ENCODE measurements at regions not wholly inside any gene's neighbourhood (a gene's known extent, or its start where the extent isn't known, plus 50 kb on each side); places are given as distances from the start of the nearest gene placed in this dataset.

DNA sequence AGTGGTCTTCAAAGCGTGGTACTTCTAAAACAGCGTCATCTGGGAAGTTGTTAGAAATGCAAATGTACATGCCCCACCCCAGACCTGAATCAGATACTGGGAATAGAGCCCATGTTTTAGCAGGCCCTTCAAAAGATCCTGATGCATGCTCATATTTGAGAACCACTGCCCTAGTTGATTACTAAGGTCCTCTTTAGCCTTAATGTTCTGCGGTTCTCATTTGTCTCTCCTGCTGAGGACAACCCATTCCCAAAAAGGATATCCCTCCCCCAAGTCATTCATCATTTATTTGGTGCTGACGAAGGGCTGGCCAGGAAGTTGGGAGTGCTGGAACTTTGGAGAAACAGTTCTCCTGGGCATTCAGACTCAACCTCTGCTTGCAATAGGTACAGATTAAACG is 92.4 kb upstream of the RALGPS2 start:
- in situ Hi-C loops (cut with MboI; ENCODE audit: low pct_unique_long_range_greater_than_20kb, low sequenced_read_pairs): no loop called here
- DNase-seq: no peak

- DNase-seq: no peak
- in situ Hi-C loops (cut with MboI; ENCODE audit: low pct_unique_long_range_greater_than_20kb, low sequenced_read_pairs): no loop called here
These were observed 92.0 kb upstream of the RALGPS2 start for GRCh38 chr1:178633056-178633455.

- no peak for DNase-seq
- in situ Hi-C loops (cut with MboI; ENCODE audit: low pct_unique_long_range_greater_than_20kb, low sequenced_read_pairs): no loop called here
These were observed 90.6 kb upstream of the RALGPS2 start for GRCh38 chr1:178634445-178634844.

DNA sequence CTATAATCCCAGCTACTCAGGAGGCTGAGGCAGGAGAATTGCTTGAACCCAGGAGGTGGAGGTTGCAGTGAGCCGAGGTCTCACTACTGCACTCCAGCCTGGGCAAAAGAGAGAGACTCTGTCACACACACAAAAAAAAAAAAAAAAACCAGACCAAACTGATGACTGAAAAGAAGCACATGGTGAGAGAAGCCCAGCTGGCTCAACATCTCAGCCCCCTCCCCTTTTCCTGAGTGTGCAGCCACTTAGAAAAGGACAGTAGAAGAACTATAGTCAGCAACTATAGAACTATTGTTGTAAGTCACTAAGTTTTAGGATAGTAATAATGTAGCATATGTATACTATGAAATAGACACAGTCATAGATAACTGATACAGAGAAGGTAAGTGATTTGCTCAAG is 87.2 kb upstream of the RALGPS2 start:
- DNase-seq: no peak
- in situ Hi-C loops (cut with MboI; ENCODE audit: low pct_unique_long_range_greater_than_20kb, low sequenced_read_pairs): no loop called here

DNA sequence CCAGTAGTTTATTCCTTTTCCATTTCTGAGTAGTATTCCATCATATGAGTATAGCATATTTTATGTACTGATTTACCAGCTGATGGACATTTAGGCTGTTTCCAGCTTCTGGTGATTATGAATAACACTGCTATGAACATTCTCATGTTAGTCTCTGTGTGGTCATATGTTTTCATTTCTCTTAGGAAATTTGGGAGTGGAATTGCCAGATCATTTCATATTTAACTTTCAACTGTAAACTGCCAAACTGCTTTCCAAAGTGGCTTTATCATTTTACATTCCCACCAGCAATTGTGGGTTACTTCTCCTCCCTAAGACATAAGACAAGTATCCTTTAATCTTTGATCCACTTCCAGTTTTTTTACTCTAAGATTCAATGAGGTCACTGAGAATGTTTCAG is 85.7 kb upstream of the RALGPS2 start:
- no peak for DNase-seq
- in situ Hi-C loops (cut with MboI; ENCODE audit: low pct_unique_long_range_greater_than_20kb, low sequenced_read_pairs): no loop called here

DNA sequence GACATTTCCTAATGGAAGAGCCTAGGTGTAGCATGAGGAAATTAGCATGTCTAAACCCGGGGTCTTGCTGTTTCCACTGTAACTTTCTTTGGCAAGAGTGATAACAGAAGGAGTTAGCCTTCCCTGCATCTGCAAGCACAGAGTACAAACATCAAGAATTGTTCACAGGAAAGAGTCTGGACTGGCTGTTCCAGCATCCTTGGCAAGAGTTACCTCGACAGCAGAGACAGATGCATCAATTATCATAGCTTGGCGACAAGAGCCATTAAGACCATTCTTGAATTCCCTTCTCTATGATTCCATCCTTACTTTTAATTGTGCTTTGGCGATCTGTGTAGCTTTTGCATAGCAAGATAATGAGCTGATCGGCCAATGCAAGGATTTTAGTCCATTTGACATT is 82.8 kb upstream of the RALGPS2 start:
- in situ Hi-C loops (cut with MboI; ENCODE audit: low pct_unique_long_range_greater_than_20kb, low sequenced_read_pairs): no loop called here
- no peak for DNase-seq

DNA sequence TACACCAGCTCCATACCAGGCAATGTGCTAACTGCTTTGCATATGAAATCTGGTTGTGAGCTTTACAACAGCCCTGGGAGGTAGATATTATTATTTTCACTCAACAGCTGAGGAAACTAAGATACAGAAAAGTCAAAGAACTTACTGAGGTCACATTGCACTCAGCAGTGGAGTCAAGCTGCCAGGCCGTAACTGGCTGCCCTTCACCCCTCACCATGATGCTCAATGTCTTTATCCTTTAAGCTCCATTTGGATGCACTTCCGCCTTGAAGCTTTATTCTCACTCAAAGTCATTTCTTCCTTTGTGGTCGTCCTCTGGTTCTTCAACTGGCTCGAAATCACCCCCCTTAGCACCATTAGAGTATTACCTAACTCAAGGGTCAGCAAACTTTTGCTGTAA is 81.7 kb upstream of the RALGPS2 start:
- in situ Hi-C loops (cut with MboI; ENCODE audit: low pct_unique_long_range_greater_than_20kb, low sequenced_read_pairs): no loop called here
- DNase-seq: no peak

DNA sequence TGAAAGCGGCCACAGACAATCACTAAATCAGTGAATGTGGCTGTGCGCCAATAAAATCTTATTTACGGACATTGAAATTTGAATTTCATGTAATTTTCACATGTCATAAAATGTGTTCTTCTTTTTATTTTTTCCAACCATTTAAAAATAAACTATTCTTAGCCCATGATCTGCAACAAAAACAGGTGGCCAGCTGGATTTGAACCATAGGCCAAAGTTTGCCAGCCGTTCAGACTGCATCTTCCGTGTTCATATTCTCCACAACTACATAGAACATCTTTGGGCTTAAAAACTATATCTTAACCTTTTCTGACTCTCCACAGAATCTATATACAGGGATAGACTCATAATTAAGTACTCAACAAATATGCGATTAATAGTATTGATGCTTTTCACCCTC is 81.2 kb upstream of the RALGPS2 start:
- DNase-seq: no peak
- in situ Hi-C loops (cut with MboI; ENCODE audit: low pct_unique_long_range_greater_than_20kb, low sequenced_read_pairs): no loop called here

DNA sequence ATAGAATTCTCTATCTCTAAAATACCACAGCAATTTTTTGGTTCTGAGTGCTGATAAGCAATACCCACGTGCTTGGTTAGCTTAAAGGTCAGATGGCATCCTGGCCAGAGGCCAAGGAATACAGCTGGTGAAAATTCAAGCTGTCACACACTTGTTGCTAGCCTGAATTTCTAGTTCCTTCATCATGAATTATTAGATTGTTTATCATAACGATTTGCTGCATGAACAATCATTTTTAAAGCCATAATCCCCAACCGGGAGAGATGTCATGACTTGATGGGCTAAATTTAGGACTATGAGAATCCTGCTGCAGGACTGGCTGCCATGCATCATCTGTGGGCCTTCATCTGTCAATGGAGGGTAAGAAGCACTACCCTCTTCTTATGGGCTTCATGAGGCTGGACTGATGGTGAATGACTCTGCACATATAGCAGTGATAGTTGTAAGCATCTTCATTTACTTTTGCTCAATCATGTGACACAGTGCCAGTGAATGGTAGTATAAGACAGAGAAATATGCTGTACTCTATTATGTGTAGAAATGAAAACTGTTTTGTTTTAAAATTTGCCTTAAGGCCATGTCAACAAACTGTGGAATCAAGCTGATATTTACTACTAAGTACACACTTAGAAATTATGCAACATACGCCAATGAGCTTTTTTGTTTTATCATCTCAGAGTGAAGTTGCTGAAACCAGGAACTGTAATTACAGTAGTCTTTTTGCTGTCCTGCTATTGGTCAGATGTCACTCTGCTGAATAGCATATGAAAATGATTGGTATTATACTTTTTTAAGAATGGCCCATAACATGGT is 80.5 kb upstream of the RALGPS2 start:
- in situ Hi-C loops (cut with MboI; ENCODE audit: low pct_unique_long_range_greater_than_20kb, low sequenced_read_pairs): no loop called here
- no peak for DNase-seq

- no peak for DNase-seq
- in situ Hi-C loops (cut with MboI; ENCODE audit: low pct_unique_long_range_greater_than_20kb, low sequenced_read_pairs): no loop called here
These were observed 79.8 kb upstream of the RALGPS2 start for GRCh38 chr1:178645157-178645807.

DNA sequence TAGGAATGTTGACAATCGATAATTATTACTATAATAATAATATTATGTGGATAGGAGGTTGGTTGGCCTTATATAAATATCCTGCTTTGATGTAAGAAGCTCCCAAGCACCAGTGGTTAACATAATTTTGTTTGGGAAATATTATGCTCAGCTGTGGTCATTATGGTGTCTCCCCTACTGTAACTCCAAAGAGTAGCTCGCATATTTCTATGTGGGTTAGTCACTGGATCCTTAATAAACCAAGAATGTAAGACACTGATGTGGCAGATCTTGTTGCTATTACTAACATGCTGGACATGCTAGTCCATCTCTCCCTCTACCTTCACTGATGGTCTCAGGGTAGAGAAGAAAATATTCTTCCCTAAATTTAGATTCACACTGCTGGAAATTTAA is 79.2 kb upstream of the RALGPS2 start:
- DNase-seq: no peak
- in situ Hi-C loops (cut with MboI; ENCODE audit: low pct_unique_long_range_greater_than_20kb, low sequenced_read_pairs): no loop called here

DNA sequence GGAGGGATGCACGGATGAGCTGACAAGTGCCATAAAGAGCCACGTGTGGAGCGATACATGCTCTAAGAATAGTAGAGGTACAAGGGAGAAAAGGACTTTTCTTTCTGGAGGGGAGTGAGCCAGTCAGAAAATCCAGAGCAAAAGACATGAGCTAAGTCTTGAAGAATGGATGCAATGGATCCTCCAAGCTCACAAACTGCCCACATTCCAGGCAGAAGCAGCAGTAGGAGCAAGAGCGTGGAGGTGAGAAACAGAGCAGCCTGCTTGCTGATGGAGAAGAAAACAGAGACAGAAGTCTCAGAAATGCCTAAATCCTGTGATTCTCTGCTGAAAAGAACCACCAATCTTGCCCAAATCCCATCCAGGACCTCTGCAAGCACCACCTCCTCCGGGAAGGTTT is 78.2 kb upstream of the RALGPS2 start:
- DNase-seq: no peak
- in situ Hi-C loops (cut with MboI; ENCODE audit: low pct_unique_long_range_greater_than_20kb, low sequenced_read_pairs): no loop called here

GRCh38 chr1:178648151-178648550 is 76.9 kb upstream of the RALGPS2 start:
- in situ Hi-C loops (cut with MboI; ENCODE audit: low pct_unique_long_range_greater_than_20kb, low sequenced_read_pairs): no loop called here

GRCh38 chr1:178649582-178650350 is 75.3 kb upstream of the RALGPS2 start:
- DNase-seq: no peak
- in situ Hi-C loops (cut with MboI; ENCODE audit: low pct_unique_long_range_greater_than_20kb, low sequenced_read_pairs): no loop called here

More at GRCh38 chr1:178648151-178648550, 76.9 kb upstream of the RALGPS2 start:
- DNase-seq: no peak

DNA sequence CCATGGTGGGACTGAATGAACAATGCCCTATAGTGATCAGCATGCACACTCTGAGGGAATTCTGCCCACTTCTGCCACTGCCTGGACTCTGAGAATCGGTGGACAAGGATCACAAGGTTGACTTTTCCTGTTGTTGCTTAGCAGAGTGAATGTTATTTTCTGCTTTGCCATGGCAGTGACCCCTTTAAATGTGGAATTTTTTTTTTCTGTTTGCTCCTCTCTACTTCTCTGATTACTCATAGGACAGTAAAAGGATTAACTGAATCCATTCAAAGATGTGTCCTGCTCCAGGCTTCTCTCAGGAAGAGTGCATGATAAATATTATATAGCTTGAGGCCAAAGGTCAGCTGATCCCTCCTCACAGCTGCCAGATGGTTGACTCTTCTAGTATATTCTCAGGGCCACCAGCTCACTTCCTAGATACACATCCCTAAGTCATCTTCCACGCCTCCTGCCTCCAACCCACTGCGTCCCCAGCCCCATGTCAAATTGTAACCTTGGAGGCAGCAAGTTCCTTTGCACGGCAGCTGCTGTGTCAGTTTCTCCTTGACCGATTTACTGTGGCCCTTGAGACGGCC is 74.0 kb upstream of the RALGPS2 start:
- DNase-seq: no peak
- in situ Hi-C loops (cut with MboI; ENCODE audit: low pct_unique_long_range_greater_than_20kb, low sequenced_read_pairs): no loop called here

- in situ Hi-C loops (cut with MboI; ENCODE audit: low pct_unique_long_range_greater_than_20kb, low sequenced_read_pairs): no loop called here
- no peak for DNase-seq
These were observed 73.3 kb upstream of the RALGPS2 start for GRCh38 chr1:178651742-178652141.

GRCh38 chr1:178652506-178653490 is 72.2 kb upstream of the RALGPS2 start:
- DNase-seq: no peak

GRCh38 chr1:178659789-178660208 is 65.2 kb upstream of the RALGPS2 start:
- DNase-seq: no peak
- in situ Hi-C loops (cut with MboI; ENCODE audit: low pct_unique_long_range_greater_than_20kb, low sequenced_read_pairs): no loop called here

More at GRCh38 chr1:178652506-178653490, 72.2 kb upstream of the RALGPS2 start:
- in situ Hi-C loops (cut with MboI; ENCODE audit: low pct_unique_long_range_greater_than_20kb, low sequenced_read_pairs): no loop called here

DNA sequence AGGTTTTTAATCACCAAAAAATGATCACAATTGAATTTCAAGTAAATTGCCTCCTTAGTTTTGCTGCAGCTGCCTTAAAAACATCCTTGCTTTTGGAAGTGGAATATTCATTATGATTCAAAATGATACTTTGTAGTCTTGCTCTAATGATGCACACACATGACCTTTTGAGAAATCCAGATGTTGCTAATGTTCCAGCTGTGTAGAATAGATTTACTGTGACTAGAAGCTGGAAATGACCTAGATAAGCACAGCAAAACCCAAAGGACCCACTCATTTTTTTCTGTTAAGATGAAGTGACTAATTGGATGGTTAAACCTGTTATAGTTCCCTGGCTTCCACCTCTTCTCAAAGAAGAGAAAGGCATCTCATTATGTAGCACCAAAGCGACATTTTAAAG is 64.6 kb upstream of the RALGPS2 start:
- in situ Hi-C loops (cut with MboI; ENCODE audit: low pct_unique_long_range_greater_than_20kb, low sequenced_read_pairs): no loop called here
- no peak for DNase-seq

Measured in KBM-7 (cell line).